DND-41 (cell line): ENCODE measurements at regions not wholly inside any gene's neighbourhood (a gene's known extent, or its start where the extent isn't known, plus 50 kb on each side); places are given as distances from the start of the nearest gene placed in this dataset.

Experiments used
- ATAC-seq: fragments of 200-7000 bp; cut with Tn5 transposase; 3 replicates; pipeline ENCODE4 v1.9.1; 2021; ENCODE audit warnings: low read depth; ENCODE audit not compliant: insufficient read depth
- DNase-seq: peaks from one replicate; pipeline ENCODE4 v3.0.0-alpha.2; 2020
- H2AFZ ChIP-seq: 2 replicates; pipeline ENCODE4 v1.6.0; 2012; ENCODE audit warnings: low read depth, low read length
- H3K27ac ChIP-seq: 2 replicates; pipeline ENCODE4 v1.5.1; 2012; ENCODE audit warnings: low read length, inconsistent platforms
- H3K27me3 ChIP-seq: fragments of 200-600 bp; sonication (generic); 2 replicates; pipeline ENCODE4 v1.6.0; 2012; ENCODE audit warnings: low read length, mild to moderate bottlenecking, inconsistent platforms; ENCODE audit not compliant: insufficient read depth, poor library complexity
- H3K36me3 ChIP-seq: 2 replicates; pipeline ENCODE4 v1.5.1; 2012; ENCODE audit warnings: low read length, inconsistent platforms; ENCODE audit not compliant: insufficient read depth
- H3K4me1 ChIP-seq: 2 replicates; pipeline ENCODE4 v1.5.1; 2012; ENCODE audit warnings: mild to moderate bottlenecking, low read length; ENCODE audit not compliant: insufficient read depth
- H3K4me2 ChIP-seq: 2 replicates; pipeline ENCODE4 v1.6.0; 2012; ENCODE audit warnings: mild to moderate bottlenecking, moderate library complexity, low read length, inconsistent platforms; ENCODE audit not compliant: insufficient read depth
- H3K4me3 ChIP-seq, 2 experiments: fragments of 200-600 bp in 1 of 2; shearing (Covaris generic) in 1 of 2; 2 replicates each; pipeline ENCODE4 v1.5.1; 2012 to 2016; ENCODE audit warnings: inconsistent platforms in 2 of 2, low read length in 2 of 2, mild to moderate bottlenecking in 2 of 2, low read depth in 1 of 2, moderate library complexity in 1 of 2
- H3K79me2 ChIP-seq: 2 replicates; pipeline ENCODE4 v1.6.0; 2012; ENCODE audit warnings: low read length, inconsistent platforms; ENCODE audit not compliant: insufficient read depth
- H3K9ac ChIP-seq: 2 replicates; pipeline ENCODE4 v1.6.0; 2012; ENCODE audit warnings: low read depth, mild to moderate bottlenecking, inconsistent platforms, low read length, moderate library complexity
- H3K9me3 ChIP-seq: 2 replicates; pipeline ENCODE4 v1.5.1; 2012; ENCODE audit warnings: low read length, moderate library complexity, mild to moderate bottlenecking, inconsistent platforms; ENCODE audit not compliant: insufficient read depth, severe bottlenecking
- H4K20me1 ChIP-seq: 2 replicates; pipeline ENCODE4 v1.6.0; 2012; ENCODE audit warnings: low read length; ENCODE audit not compliant: insufficient read depth
- EZH2 ChIP-seq: IDR thresholded peaks from 3 replicates; pipeline ENCODE4 v1.6.1; 2012; ENCODE audit warnings: borderline replicate concordance, low read depth, mild to moderate bottlenecking, moderate library complexity, low read length, inconsistent platforms; ENCODE audit not compliant: severe bottlenecking
- TF ChIP-seq, protein P1 (sequence below): IDR thresholded peaks from 2 replicates; pipeline ENCODE4 v1.5.1; 2012; ENCODE audit warnings: borderline replicate concordance, low read length, moderate library complexity, mild to moderate bottlenecking; ENCODE audit not compliant: poor library complexity, severe bottlenecking; ENCODE audit errors: extremely low read depth

DNA sequence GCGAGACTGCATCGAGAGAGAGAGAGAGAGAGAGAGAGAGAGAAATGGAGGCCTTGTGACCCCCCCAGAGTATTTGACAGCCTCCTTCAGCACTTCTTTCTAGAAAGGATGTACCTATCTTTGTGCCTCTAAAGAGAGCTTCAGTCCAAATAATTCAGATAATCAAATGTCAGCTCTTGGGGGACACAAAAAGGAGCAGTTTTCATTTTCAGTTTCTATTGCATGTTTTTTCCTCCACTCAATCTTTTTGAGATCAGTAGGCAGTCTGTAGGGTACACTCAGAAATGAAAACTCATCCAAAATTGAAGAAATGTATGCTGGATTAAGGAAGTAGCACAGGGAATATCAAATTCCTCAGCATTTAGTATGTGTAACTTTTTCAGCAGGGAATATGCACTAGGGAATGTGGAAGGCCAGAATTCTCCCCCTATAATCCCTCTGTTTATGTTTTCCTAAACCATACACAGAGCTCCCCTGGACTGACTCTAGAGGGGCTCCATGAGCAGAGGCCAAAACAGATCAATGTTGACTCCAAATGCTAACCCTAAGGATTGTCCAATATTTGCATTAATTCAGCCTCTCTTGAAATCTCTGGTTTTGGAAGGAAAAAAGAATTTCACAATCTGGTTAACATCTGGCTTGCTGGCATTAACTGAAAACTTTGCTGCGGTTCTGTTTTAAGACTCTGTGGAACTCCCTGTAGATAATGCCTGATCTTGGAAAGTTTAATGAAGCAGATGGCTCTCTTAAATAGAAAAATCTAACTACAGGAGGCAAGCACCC is 250.1 kb downstream of the CEMIP2 start:
- Histone ChIP-seq H3K79me2 (no peaks in the 10 kb centered on the region), H2AFZ (no peak overlapping the region), H3K4me3 (no peak overlapping the region), H3K9ac (no peak overlapping the region), H4K20me1 (no peaks in the 10 kb centered on the region), H3K4me2 (no peak overlapping the region), H3K27ac (no peak overlapping the region), H3K36me3 (no peaks in the 10 kb centered on the region), H3K27me3 (peaks cover 6% of the 10 kb centered on the region), H3K9me3 (no peaks in the 10 kb centered on the region), H3K4me1 (no peaks in the 10 kb centered on the region)
- TF ChIP-seq, protein P1, sequence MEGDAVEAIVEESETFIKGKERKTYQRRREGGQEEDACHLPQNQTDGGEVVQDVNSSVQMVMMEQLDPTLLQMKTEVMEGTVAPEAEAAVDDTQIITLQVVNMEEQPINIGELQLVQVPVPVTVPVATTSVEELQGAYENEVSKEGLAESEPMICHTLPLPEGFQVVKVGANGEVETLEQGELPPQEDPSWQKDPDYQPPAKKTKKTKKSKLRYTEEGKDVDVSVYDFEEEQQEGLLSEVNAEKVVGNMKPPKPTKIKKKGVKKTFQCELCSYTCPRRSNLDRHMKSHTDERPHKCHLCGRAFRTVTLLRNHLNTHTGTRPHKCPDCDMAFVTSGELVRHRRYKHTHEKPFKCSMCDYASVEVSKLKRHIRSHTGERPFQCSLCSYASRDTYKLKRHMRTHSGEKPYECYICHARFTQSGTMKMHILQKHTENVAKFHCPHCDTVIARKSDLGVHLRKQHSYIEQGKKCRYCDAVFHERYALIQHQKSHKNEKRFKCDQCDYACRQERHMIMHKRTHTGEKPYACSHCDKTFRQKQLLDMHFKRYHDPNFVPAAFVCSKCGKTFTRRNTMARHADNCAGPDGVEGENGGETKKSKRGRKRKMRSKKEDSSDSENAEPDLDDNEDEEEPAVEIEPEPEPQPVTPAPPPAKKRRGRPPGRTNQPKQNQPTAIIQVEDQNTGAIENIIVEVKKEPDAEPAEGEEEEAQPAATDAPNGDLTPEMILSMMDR: no peak
- no peak for TF ChIP-seq EZH2
- no peak for ATAC-seq
- DNase-seq: no peak

DNA sequence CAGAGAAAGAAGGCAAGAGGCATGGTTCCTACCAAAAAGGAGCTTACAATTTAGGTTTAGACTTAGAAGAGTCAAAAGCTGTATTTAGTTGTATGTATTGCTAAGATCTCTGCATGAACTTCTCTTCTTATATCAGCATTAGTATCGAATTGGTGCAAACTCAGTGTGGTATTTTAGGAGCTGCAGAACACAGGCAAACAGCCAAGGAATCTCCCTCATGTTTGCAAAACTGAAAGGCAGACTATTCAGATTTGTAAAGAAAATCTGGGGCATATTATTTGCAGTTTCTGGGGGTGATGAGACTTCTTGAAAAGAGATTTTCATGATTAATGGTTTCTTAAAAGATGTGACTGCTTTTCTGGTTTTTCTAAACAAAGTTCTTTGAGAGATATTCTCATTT is 252.7 kb downstream of the CEMIP2 start:
- peaks cover 9% of the 10 kb centered on the region for H3K27me3 ChIP-seq
- DNase-seq: no peak
- no peak overlapping the region for H3K9ac ChIP-seq
- H3K79me2 ChIP-seq: no peaks in the 10 kb centered on the region
- no peaks in the 10 kb centered on the region for H4K20me1 ChIP-seq
- no peaks in the 10 kb centered on the region for H3K36me3 ChIP-seq
- TF ChIP-seq, protein P1: no peak
- TF ChIP-seq EZH2: no peak
- H3K4me3 ChIP-seq: no peak overlapping the region
- no peak overlapping the region for H3K4me2 ChIP-seq
- no peaks in the 10 kb centered on the region for H3K9me3 ChIP-seq
- no peak for ATAC-seq
- H3K4me1 ChIP-seq: no peaks in the 10 kb centered on the region
- no peak overlapping the region for H3K27ac ChIP-seq
- no peak overlapping the region for H2AFZ ChIP-seq

DNA sequence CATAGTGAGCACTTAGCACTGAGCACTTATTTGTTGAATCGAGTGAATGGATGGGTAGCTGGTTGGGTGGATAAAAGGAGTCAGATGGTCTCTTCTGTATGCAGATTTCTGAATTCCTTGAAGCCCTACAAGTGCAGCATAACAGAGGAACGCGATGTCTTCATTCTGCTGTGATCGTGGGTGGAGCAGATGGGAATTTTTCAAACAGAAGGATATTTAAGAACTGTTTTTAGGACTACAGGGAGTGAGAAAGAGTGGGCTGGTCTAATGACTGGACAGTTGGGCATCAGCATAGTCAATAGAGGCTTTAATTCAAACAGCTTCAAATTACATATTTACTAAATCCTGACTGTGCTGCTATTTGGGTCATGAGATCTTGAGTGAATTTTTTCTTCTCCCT is 253.2 kb downstream of the CEMIP2 start:
- no peak for ATAC-seq

DNA sequence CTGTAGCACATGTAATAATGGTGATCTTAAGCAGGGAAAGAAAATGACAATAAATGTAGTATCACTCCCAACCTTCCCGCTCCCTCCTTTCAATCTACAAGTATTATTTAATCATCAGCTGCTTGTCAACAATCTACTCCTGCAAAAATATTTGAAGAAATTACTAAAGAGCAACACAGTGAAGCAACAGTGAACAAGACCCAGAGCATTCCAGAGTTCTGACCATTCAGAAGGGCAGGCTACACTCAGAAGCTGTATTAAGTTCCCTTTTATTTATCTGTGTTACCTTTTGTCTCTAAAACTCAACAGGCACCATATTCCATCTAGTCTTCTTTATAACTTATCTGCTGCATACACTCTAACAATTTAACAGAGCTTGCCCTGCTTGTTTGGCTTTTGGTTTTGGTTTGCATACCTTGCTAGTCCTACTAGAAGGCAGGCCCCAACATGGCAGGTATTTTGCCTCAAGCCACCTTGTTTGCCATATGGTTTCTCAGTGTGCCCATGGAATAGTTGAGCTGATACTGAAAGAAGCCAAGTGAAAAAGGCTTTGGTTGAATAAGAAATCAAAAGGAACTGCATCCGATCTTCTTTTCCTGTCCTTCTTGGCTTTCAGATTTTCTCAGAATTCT is 253.9 kb downstream of the CEMIP2 start:
- no peaks in the 10 kb centered on the region for H4K20me1 ChIP-seq
- TF ChIP-seq, protein P1: no peak
- TF ChIP-seq EZH2: no peak
- H2AFZ ChIP-seq: no peak overlapping the region
- H3K36me3 ChIP-seq: no peaks in the 10 kb centered on the region
- H3K4me1 ChIP-seq: no peaks in the 10 kb centered on the region
- ATAC-seq (no peak), DNase-seq (no peak)
- H3K79me2 ChIP-seq: no peaks in the 10 kb centered on the region
- peaks cover 8% of the 10 kb centered on the region for H3K27me3 ChIP-seq
- H3K9ac ChIP-seq: no peak overlapping the region
- H3K4me3 ChIP-seq: no peak overlapping the region
- no peaks in the 10 kb centered on the region for H3K9me3 ChIP-seq
- H3K27ac ChIP-seq: no peak overlapping the region
- no peak overlapping the region for H3K4me2 ChIP-seq

More for the DNA sequence above, 253.2 kb downstream of the CEMIP2 start:
- no peak overlapping the region for H3K9ac ChIP-seq
- no peak overlapping the region for H3K4me2 ChIP-seq
- no peaks in the 10 kb centered on the region for H3K9me3 ChIP-seq
- no peak for DNase-seq
- no peaks in the 10 kb centered on the region for H3K4me1 ChIP-seq
- no peaks in the 10 kb centered on the region for H3K79me2 ChIP-seq
- no peaks in the 10 kb centered on the region for H3K36me3 ChIP-seq
- H2AFZ ChIP-seq: no peak overlapping the region
- H3K4me3 ChIP-seq: no peak overlapping the region
- H3K27ac ChIP-seq: no peak overlapping the region
- TF ChIP-seq EZH2: no peak
- H4K20me1 ChIP-seq: no peaks in the 10 kb centered on the region
- peaks cover 9% of the 10 kb centered on the region for H3K27me3 ChIP-seq
